ENCODE measurements at regions not wholly inside any gene's neighbourhood (a gene's known extent, or its start where the extent isn't known, plus 50 kb on each side); places are given as distances from the start of the nearest gene placed in this dataset.

DNA sequence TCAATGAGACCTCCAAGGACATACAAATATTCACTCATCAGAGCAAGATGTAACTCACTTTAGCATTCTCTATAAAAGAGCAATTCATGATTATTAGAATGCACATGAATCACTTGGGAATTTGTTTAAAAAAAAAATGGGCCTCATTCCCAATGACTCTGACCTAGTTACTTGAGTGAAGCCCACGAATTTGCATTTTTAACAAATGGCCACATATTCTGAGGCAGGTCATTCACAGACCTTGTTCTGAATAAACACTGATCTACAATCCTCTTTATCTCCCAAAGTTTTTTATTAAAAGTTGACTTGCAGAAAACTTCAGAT lies 255.1 kb upstream of the VEGFC start:
- TF ChIP-seq CTCF (IDR thresholded peaks at IDR 0.05) (no peak), POLR2A (IDR thresholded peaks at IDR 0.05) (no peak)

Measured in uterus (tissue), 2 donors.